Trophoblast cell (in vitro differentiated cells and primary cell): ENCODE measurements at regions not wholly inside any gene's neighbourhood (a gene's known extent, or its start where the extent isn't known, plus 50 kb on each side); places are given as distances from the start of the nearest gene placed in this dataset.

Experiments
- DNase-seq, 2 donors: peaks; one replicate each; pipeline ENCODE4 v3.0.0-alpha.2; 2016
- H2AFZ ChIP-seq: 2 replicates; pipeline ENCODE4 v1.6.1; 2013; ENCODE audit warnings: low read length, moderate library complexity, mild to moderate bottlenecking; ENCODE audit not compliant: insufficient read depth, poor library complexity
- H2AK5ac ChIP-seq: 2 replicates; pipeline ENCODE4 v1.6.1; 2013; ENCODE audit warnings: mild to moderate bottlenecking, low read length
- H2BK120ac ChIP-seq: 2 replicates; pipeline ENCODE4 v1.6.1; 2013; ENCODE audit warnings: low read length, mild to moderate bottlenecking, moderate library complexity; ENCODE audit not compliant: insufficient read depth, poor library complexity
- H2BK12ac ChIP-seq: 2 replicates; pipeline ENCODE4 v1.6.1; 2013; ENCODE audit warnings: mild to moderate bottlenecking, low read length, moderate library complexity
- H2BK5ac ChIP-seq: 2 replicates; pipeline ENCODE4 v1.6.1; 2013; ENCODE audit warnings: low read length, low read depth, moderate library complexity, mild to moderate bottlenecking; ENCODE audit not compliant: poor library complexity
- H3K14ac ChIP-seq: 2 replicates; pipeline ENCODE4 v1.6.1; 2013; ENCODE audit warnings: mild to moderate bottlenecking, low read length
- H3K18ac ChIP-seq: 2 replicates; pipeline ENCODE4 v1.6.1; 2013; ENCODE audit warnings: mild to moderate bottlenecking, low read length
- H3K23ac ChIP-seq: 2 replicates; pipeline ENCODE4 v1.6.1; 2013; ENCODE audit warnings: low read length
- H3K27ac ChIP-seq: 2 replicates; pipeline ENCODE4 v1.5.1; 2013; ENCODE audit warnings: low read depth, mild to moderate bottlenecking, inconsistent platforms, low read length, moderate library complexity
- H3K27me3 ChIP-seq: 2 replicates; pipeline ENCODE4 v1.6.1; 2013; ENCODE audit warnings: inconsistent platforms, mild to moderate bottlenecking, low read length, moderate library complexity; ENCODE audit not compliant: insufficient read depth
- H3K36me3 ChIP-seq, 2 experiments: 1 replicate in 1 of 2; 2 replicates in 1 of 2; pipeline ENCODE4 v1.6.1; 2013; ENCODE audit warnings: low read length in 2 of 2, mild to moderate bottlenecking in 2 of 2, moderate library complexity in 1 of 2; ENCODE audit not compliant: insufficient read depth in 2 of 2, control insufficient read depth in 1 of 2
- H3K4ac ChIP-seq: 2 replicates; pipeline ENCODE4 v1.6.1; 2013; ENCODE audit warnings: low read depth, mild to moderate bottlenecking, low read length, moderate library complexity
- H3K4me1 ChIP-seq, 2 experiments: 1 replicate in 1 of 2; 2 replicates in 1 of 2; pipeline ENCODE4 v1.6.1; 2013; ENCODE audit warnings: low read length in 2 of 2, mild to moderate bottlenecking in 2 of 2, moderate library complexity in 1 of 2; ENCODE audit not compliant: insufficient read depth in 2 of 2, control insufficient read depth in 1 of 2
- H3K4me2 ChIP-seq: 2 replicates; pipeline ENCODE4 v1.6.1; 2013; ENCODE audit warnings: inconsistent platforms, mild to moderate bottlenecking, low read length, moderate library complexity
- H3K4me3 ChIP-seq: 2 replicates; pipeline ENCODE4 v1.5.1; 2013; ENCODE audit warnings: mild to moderate bottlenecking, low read depth, low read length, inconsistent platforms
- H3K79me1 ChIP-seq: one replicate; pipeline ENCODE4 v1.6.1; 2013; ENCODE audit warnings: low read length
- H3K79me2 ChIP-seq: 2 replicates; pipeline ENCODE4 v1.6.1; 2013; ENCODE audit warnings: low read length, mild to moderate bottlenecking; ENCODE audit not compliant: control insufficient read depth, insufficient read depth, poor library complexity
- H3K9ac ChIP-seq: 2 replicates; pipeline ENCODE4 v1.6.1; 2013; ENCODE audit warnings: mild to moderate bottlenecking, low read length
- H3K9me3 ChIP-seq: 2 replicates; pipeline ENCODE4 v1.6.1; 2013; ENCODE audit warnings: low read depth, mild to moderate bottlenecking, control low read depth, inconsistent platforms, low read length; ENCODE audit not compliant: insufficient read depth
- H4K12ac ChIP-seq: 2 replicates; pipeline ENCODE4 v1.6.1; 2013; ENCODE audit warnings: low read depth, mild to moderate bottlenecking, low read length, moderate library complexity
- H4K8ac ChIP-seq: 2 replicates; pipeline ENCODE4 v1.6.1; 2013; ENCODE audit warnings: low read depth, mild to moderate bottlenecking, low read length, moderate library complexity
- H4K91ac ChIP-seq: one replicate; pipeline ENCODE4 v1.6.1; 2013; ENCODE audit warnings: low read depth, mild to moderate bottlenecking, low read length, moderate library complexity
- WGBS: extraction: QIAGEN DNeasy Blood & Tissue Kit; methylation state at CpG from one replicate; pipeline ENCODE4 v1.1.7; 2013; ENCODE audit warnings: missing lambda C conversion rate; ENCODE audit not compliant: insufficient read length, insufficient coverage; ENCODE audit errors: extremely low coverage; 5-methylcytosine and 5-hydroxymethylcytosine counted together

DNA sequence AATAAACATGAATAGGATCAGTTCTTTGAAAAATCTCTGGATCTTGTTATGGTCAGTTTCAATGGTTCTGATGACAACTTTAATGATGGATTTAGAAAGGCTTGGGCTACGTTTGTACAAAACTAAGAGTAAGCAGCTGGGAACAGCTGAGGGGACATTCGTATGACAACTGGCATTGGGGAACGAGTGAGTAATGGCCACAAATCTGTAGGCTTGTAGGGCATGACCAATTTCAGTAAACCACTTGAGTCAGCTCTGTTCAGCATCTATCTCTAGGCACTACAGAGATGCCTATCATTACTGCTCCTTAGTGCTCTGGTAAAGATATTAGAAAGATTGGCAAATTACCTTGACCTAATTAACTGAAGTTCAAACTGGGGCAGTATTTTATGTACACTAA is 1375.6 kb downstream of the EPHA7 start:
- Histone ChIP-seq H4K8ac (no peak overlapping the region), H2BK12ac (no peak overlapping the region), H3K4me1 (peaks cover 0 to 1% of the 10 kb centered on the region in 2 experiments), H3K27me3 (no peaks in the 10 kb centered on the region), H3K36me3 (no peaks in the 10 kb centered on the region), H3K9ac (peak overlapping the region; percentile 53), H2BK5ac (no peak overlapping the region), H3K79me1 (no peaks in the 10 kb centered on the region), H2AK5ac (no peak overlapping the region), H3K9me3 (no peaks in the 10 kb centered on the region), H3K4me3 (no peak overlapping the region), H3K23ac (no peak overlapping the region), H2AFZ (no peak overlapping the region), H3K18ac (no peak overlapping the region), H4K91ac (no peak overlapping the region), H3K27ac (no peak overlapping the region), H3K4me2 (no peak overlapping the region), H3K14ac (no peak overlapping the region), H2BK120ac (no peak overlapping the region), H4K12ac (no peak overlapping the region), H3K4ac (no peak overlapping the region), H3K79me2 (no peaks in the 10 kb centered on the region)
- DNase-seq, result no peak
- no CpG with 5 or more reads among the region's 3 CpGs for WGBS

DNA sequence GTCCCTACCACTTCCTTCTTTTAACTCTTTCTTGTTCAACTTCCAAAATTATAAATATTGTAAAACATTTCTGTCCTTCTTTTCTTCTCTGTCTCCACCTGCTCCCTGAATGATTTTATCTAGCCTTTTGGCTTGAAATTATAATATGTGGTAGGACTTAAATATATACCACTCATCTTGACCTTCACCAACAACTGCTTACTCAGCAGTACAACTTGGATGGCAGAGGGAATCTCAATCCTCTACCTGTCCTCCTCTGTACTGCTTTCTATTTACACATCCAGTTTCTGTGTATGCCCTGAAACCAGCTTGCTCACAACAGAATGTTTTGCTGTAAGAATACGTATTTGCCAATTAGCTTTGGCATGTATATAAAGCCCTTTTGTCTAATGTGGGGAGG is 1392.5 kb downstream of the EPHA7 start:
- Histone ChIP-seq H3K23ac (no peak overlapping the region), H2BK5ac (no peak overlapping the region), H3K79me2 (no peaks in the 10 kb centered on the region), H3K4me1 (no peaks in the 10 kb centered on the region), H4K12ac (no peak overlapping the region), H3K27ac (no peak overlapping the region), H3K9me3 (no peaks in the 10 kb centered on the region), H3K79me1 (no peaks in the 10 kb centered on the region), H3K14ac (no peak overlapping the region), H3K27me3 (no peaks in the 10 kb centered on the region), H3K18ac (no peak overlapping the region), H3K4me3 (no peak overlapping the region), H3K9ac (no peak overlapping the region), H3K36me3 (no peaks in the 10 kb centered on the region), H2AK5ac (no peak overlapping the region), H4K8ac (no peak overlapping the region), H3K4ac (no peak overlapping the region), H3K4me2 (no peak overlapping the region), H2AFZ (no peak overlapping the region), H2BK12ac (no peak overlapping the region), H2BK120ac (no peak overlapping the region), H4K91ac (no peak overlapping the region)
- no CpG with 5 or more reads among the region's 1 CpG for WGBS
- DNase-seq, result no peak

DNA sequence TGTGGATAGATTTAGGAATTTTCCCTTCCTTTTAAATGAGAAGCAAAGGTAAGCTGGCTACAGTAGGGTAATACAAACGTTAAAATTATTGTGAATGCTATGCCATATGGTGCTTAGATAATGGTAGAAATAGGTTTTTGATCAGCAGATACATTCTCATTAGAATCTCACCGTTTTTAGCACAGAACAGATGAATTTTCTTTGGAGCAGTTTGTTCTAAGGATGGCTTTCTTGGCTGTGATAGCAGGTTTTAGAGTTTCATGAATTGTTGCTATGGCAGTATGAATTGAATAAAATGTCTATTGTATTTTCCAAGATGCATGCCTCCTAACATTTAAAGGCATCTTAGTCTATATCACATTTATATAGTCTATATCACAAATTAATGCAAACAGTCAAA is 1394.5 kb downstream of the EPHA7 start:
- H3K36me3 ChIP-seq, result no peaks in the 10 kb centered on the region
- H2BK12ac ChIP-seq, result no peak overlapping the region
- no peak overlapping the region for H3K27ac ChIP-seq
- no peak overlapping the region for H3K4ac ChIP-seq
- no peak overlapping the region for H4K91ac ChIP-seq
- no peaks in the 10 kb centered on the region for H3K27me3 ChIP-seq
- no peak overlapping the region for H3K14ac ChIP-seq
- no peak overlapping the region for H2BK120ac ChIP-seq
- H3K79me1 ChIP-seq, result no peaks in the 10 kb centered on the region
- H2AFZ ChIP-seq, result no peak overlapping the region
- H3K4me3 ChIP-seq, result no peak overlapping the region
- H3K18ac ChIP-seq, result no peak overlapping the region
- DNase-seq, result no peak
- H3K4me1 ChIP-seq, result no peaks in the 10 kb centered on the region
- no peak overlapping the region for H4K8ac ChIP-seq
- no CpG with 5 or more reads among the region's 2 CpGs for WGBS
- H2BK5ac ChIP-seq, result no peak overlapping the region
- H2AK5ac ChIP-seq, result no peak overlapping the region
- H3K9me3 ChIP-seq, result no peaks in the 10 kb centered on the region
- H3K23ac ChIP-seq, result no peak overlapping the region
- H3K79me2 ChIP-seq, result no peaks in the 10 kb centered on the region
- H3K9ac ChIP-seq, result no peak overlapping the region
- no peak overlapping the region for H3K4me2 ChIP-seq
- no peak overlapping the region for H4K12ac ChIP-seq

DNA sequence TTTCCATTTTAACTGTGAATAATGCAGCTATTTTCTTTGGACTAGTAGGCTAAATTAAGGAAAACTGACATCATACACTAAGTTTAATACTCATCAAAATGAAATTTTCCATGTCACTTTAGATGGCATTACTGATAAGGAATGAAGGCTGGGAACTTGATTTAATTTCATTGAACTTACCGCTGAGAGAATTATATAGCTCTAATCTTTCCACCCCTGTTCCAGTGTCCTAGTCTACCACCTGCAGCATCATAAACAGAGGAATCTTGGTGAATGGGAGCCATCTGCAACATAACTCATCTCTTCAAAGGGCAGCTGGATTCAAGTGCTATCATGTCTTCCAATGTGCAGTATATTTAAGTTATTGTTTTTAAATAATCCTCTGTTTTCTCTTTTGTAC is 1395.2 kb downstream of the EPHA7 start:
- Histone ChIP-seq H3K27ac (no peak overlapping the region), H3K4ac (no peak overlapping the region), H3K4me2 (no peak overlapping the region), H4K8ac (no peak overlapping the region), H3K9ac (no peak overlapping the region), H3K4me3 (no peak overlapping the region), H3K27me3 (no peaks in the 10 kb centered on the region), H2BK120ac (no peak overlapping the region), H2BK12ac (no peak overlapping the region), H3K79me1 (no peaks in the 10 kb centered on the region), H2BK5ac (no peak overlapping the region), H3K4me1 (no peaks in the 10 kb centered on the region), H3K36me3 (no peaks in the 10 kb centered on the region), H3K18ac (no peak overlapping the region), H4K91ac (no peak overlapping the region), H3K14ac (no peak overlapping the region), H3K79me2 (no peaks in the 10 kb centered on the region), H4K12ac (no peak overlapping the region), H2AFZ (no peak overlapping the region), H3K23ac (no peak overlapping the region), H3K9me3 (no peaks in the 10 kb centered on the region), H2AK5ac (no peak overlapping the region)
- no peak for DNase-seq
- WGBS, result no CpG with 5 or more reads among the region's 1 CpG
